Epidermal melanocyte (primary cell): ENCODE measurements at regions not wholly inside any gene's neighbourhood (a gene's known extent, or its start where the extent isn't known, plus 50 kb on each side); places are given as distances from the start of the nearest gene placed in this dataset.

Experiments
- DNase-seq: peaks from one replicate; pipeline ENCODE4 v3.0.0; 2011; ENCODE audit warnings: low spot score; ENCODE audit not compliant: insufficient read length

DNA sequence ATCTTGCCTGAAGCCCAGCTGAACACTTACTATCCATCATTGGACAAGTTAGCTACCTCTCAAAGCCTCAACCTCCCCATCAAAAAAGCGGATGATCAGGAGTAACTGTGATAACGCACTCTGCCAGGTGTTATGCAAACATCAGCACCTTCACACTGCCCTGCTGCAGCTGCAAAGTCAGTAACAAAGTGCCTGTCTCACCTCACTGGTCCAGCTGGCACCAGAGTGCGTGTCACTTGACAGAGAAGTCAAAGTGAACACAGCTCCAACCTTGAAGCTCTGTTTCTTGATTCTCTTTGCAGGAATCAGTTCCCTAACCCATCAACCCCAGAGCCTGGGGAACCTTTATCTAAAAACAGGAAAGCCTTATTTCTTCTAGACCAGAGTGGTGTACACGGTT, 413.6 kb downstream of the CTTN start:
- DNase-seq: no peak

DNA sequence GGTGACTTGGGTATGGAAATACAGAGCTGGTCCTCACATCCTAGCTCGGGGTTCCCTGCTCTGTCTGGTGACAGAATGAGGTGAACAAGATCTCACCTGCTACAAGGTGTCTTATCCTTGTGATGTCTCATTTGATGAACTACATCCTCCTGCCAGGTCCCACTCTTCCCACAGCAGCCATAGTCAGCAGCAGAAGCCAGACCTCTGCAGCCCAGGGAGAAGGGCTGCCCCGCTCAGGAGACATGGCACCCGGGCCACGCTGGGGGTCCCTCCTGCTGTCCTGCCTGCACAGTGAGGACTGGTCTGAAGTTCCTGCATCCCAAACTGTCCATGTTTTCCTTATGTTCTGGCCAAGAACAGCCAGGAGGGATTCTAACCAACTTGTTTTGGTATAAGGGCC, 414.1 kb downstream of the CTTN start:
- DNase-seq: no peak

DNA sequence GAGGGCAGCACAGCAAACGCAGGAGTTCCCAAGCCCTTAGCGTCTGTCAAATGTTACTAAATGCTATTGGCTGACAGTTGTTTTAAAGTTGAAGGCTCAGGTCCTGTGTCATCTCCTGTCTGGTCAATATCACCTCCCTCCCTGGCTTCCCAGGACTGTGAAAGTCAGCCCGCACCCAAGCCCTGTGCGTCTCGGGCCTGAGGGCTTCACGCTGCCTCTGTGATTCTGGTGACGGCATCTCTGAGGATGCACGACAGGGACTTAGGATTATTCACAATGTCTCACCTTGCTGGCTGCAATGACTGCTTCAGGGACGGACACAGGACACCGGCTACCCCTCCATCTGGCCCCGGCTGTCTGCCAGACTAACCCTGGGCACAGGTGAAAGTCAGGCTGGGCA, 415.3 kb downstream of the CTTN start:
- no peak for DNase-seq

DNA sequence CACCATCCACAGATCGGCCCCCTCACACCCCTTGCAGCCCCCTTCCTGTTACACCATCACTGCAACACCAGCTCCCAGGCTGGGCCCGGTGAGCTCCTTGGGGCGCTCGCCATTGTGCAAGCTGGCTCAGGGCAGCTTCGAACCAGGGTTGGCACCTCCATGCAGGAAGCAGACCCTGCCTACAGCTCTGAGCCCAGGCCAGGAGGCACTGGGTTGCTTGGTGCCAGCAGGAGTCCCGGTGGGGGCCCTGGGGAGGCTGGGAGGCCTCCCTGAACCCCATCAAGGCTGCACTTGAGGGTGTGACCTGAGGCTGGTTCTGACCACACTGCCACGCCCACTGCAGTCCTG, 417.1 kb downstream of the CTTN start:
- no peak for DNase-seq

DNA sequence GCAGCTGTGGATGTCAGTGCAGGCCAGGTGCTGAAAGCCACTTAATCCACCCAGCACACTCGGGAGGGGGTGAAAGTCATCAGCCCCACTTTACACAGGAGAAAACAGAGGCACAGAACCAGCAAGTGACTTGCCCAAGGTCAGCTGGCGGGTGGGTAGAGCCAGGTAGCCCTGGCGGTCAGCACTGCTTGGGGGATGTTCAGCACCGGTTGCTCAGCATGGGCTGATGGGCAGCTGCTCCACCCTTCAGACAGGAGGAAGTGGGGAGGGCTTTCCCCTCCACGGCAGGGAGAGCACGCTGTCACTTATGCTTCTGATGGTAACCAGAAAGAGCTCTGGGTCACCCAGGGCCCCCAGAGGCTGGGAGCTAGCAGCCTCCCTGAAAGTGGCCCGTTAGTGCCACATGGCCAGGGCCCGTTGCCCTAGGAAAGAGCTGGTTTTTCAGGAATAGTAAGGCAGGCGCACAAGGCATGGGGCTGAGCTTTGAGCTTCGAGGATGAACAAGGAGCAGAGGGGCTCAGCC, 417.9 kb downstream of the CTTN start:
- no peak for DNase-seq

DNA sequence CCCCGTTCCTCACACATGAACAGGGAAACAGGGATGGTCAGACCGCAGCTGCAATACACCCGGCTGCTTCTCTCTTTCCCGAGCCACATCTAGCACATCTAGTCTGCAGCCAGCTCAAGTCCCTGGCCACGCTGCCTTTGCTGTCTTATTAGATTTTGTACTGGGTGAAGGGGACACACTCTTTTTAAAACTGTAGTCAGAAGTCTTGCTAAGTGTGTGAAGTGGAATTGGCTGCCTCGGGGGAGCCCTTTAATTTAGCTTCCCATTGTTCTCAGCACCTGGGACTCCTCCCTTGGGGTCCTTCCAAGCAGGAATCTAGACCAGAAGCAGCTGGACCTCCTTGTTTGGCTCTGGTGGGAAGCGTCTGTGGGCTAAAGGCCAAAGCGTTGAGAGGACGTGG, 420.0 kb downstream of the CTTN start:
- no peak for DNase-seq

DNA sequence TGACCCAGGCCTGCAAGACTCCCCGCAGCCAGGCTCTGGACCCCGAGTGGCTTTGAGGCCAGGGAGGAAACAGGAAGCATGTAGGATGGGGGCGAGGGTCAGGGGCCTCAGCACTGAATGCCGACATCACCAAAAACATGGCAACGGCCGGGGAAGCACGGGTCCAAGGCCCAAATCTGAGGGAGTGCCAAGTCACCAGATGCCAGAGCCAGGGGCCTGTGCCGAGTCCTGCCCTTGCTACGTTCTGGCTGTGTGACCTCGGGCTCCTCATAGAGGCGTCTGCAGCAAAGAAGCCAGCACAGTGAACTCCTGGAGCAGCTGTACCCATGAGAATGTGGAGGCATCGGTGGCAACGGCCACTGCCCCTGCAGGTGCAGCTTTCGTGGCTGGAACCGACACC, 420.7 kb downstream of the CTTN start:
- DNase-seq: no peak

DNA sequence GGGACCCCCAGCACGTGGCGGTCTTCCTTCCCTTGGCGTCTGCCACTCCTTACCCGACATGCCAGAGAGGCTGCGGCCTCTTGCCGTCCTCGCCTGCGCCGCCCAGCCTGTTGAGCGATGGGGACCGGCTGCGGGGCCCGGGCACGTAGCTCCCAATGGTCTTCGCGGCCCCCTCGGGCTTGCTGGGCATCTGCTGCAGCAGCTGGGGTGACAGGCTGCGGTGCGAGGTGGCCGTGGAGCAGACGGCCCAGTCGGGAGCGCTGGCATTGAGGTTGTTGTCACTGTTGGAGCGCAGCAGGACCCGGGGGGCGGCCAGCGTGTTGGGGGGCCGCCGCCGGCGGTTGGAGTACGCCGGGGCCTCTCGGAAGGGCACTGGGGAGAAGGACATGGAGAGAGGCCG, 422.0 kb downstream of the CTTN start:
- no peak for DNase-seq

DNA sequence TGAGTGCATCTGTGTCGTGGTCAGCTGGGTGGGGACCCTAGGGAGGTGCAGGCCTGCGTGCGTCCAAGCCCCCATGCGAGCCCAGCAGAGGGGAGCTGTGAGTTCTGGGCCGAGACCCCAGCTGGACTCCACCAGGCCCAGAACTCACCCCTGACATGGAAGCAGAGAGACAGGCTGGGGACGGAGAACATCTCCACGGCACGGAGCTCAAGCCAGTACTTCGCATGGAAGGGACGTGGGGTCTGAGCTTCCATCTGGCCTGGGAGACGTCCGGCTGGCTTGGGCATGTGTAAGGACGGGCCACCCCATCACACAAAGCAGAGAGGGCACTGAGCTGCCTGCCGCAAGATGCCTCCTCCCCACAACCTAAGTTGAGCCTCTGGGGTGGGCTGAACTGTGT, 422.4 kb downstream of the CTTN start:
- DNase-seq: no peak

DNA sequence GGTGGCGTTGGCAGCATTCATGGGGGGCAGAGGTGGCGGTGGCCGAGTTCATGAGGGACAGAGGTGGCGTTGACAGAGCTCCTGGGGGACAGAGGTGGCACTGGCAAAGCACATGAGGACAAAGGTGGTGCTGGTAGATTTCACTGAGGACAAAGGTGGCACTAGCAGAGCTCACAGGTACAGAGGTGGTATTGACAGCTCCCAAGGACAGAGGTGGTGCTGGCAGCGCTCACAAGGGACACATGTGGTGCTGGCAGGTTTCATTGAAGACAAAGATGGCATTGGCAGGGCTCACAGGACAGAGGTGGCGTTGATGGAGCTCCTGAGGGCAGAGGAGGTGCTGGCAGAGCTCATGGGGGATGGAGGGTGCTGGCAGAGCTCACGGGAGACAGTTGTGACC, 425.4 kb downstream of the CTTN start:
- no peak for DNase-seq

DNA sequence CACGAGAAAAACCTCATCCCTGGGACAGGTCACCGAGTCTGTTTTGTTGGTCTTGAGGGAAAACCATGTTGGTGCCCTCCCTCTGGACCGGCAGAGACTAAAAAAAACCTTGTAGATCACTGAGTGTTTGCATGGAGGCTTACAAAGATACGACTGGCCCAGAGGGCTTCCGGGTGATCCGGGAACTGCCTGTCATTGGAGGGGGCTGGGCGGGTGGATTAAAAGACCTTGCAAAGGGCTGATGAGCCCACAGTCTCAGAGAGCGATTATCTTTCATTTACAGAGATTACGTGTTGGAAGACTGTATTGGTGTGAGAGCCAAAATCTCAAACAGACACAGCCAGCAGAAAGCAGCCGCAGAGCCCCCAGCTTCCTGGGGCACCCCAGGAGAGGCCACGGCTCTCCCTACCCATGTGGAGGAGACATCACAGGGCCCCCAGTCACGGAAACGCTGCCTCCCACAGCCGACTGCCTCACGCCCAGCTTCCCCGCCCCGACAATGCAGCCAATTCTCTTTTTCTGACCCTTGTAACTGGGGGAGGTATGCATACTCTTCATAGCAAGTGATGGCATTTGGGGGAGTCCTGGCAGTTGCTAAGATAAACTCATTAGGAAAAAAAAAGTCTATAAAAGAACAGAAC, 426.4 kb downstream of the CTTN start:
- no peak for DNase-seq

DNA sequence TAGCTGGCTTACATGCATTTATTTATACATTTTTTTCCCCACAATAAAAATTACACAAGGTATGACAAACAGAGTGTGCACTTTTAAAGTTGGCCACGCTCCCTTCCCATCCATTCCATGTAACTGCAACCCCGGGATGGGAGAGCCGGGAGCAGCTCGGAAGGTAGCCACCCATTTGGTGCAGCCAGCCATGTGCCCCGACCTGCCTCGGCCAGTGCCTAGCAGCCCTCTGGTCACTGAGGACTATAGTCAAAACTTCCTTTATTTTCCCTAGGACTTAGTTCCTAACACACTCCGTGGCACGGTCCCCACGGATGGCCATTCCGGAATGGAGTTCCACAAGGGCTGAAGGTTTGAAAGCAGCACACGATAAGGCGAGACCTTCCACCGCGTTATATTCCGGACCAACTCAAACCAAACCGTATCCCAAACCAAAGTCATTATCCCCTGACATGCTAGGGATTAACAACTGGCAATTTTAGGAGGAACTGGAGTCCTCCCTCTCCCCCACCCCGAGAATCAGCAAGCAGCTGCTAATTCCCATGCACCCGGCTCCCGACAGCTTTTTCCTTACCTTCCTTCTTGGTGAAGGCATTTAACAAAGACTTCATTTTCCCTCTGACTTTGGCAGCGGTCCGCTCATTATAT, 426.4 kb downstream of the SHANK2 start:
- DNase-seq: no peak

DNA sequence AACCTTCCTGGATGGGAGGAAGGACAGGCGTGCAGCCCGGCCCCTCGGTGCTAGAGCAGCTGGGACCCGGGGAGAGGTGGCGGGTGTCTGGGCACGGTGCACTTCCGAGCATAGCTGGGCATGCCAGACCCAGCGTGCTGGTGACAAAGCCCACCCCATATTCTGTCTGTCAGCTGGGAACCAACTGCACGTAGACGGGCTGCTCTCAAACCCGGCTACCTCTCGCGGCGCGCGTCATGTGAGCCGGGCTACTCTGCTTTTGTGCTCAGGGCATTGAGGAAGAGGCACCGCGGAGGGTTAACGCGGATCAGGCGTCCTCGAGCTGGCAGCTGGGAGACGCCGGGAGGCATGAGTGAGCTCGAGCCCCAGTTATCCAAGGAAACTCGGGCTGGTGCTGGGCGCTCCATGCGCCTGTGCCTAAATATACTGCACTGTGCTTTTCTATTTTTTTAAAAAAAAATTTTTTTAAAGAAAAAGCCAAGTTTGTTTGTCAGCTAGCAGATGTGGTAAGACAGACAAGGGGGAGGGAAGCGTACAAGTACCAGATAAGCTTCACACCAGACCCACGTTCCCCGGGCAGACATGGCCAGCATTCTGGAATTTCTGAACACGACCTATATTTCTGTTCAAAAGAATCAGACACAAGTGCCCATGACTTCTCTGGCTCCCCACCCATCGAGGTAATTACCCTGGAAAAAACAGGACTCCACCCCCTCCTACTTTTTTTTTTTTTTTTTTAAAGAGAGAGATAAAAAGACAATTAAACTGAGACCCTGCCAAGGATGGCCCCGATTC, 425.6 kb downstream of the SHANK2 start:
- no peak for DNase-seq

DNA sequence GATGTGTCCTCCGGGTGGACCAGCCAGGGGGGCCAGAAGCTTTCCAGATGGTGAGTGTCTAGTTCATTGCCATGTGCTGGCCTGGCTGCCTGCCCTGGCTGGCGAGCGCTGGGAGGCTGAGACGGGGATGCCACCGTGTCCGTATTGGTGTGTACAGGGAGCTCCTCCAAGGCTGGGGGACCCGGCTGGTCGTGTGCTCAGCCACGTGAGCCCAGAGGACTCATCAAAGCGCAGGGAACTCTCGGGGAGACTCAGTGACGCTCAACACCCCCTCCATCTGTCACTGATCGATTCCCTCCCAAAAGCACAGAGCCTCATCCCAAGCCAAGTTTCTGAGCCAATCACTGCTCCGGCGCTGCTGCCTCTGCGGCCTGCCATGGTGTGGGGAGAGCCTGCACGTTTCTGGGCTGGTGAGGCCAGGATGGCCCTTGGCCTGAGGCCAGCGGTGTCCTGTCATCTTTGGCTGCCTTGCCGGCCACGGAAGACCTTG, 423.7 kb downstream of the SHANK2 start:
- DNase-seq: no peak

DNA sequence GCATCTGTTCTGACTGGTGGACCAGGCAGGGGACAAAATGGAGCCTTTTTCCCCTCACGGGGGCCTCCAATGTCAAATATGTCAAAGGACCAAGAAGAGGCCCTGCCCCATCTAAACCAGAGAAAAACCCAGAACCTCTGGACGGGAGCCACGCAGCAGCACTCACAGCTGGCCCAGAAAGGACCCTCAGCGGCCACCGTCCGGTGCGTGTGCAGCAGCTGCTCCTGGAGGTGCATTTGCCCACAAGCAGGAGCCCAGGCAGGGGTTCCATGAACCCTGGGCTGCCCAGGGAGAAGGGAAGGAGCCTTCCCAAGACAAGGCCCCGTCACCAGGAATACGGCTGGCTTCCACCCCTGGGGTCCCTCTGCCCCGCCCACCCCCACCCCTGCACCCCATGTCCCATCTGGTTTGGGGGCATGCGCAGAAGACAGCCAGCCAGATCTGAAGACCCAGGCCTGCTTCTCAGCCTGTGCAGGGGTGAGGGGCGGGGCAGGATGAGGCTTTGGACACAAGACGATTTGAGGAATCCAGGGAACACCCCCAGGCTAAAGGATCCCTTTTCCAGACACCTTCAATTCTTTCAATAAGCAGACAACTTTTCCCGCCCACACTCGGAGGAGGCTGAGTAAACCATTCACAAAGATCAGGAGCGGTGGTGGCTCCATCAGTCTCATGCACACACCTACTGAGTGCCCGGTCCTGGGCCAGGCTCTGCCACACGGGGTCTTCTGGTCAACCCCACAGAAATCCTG, 423.1 kb downstream of the SHANK2 start:
- DNase-seq: no peak

DNA sequence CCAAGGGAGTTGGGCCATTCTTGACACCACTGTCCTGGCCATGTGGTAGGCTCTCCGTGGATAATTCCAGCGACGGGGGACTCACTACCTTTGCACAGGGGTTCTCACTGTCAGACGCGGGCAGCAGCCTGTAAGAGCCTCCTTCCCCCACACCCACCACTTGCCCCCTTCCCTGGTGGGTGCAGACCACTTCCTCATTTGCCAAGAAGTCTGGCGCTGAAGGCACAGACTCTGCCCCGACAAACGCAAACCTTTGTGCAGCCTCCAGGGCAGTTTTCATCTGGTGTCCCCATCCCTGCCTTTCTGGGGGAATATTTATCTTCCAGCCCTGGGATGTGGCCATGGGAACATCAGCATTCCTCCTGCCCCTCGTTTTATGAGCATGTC, 422.5 kb downstream of the SHANK2 start:
- DNase-seq: no peak

DNA sequence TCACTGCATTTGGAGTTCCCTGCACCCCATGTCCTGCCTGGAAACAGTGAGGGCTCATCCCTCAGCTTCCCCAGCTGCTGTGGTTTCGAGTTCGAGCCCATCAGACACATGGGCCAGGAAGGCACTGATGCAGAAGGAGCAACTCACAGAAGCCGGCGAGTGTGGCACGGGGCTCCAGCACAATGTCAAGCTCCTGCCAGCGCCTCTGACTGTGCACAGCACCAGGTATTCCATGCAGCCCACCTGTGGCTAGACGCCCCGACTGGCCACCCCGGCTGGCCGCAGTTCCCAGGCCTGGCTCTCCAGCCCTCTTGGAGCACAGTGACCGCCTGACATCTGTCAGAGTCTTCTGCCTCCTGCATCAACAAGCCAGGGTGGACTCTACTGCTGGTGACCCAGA, 419.4 kb downstream of the SHANK2 start:
- no peak for DNase-seq

DNA sequence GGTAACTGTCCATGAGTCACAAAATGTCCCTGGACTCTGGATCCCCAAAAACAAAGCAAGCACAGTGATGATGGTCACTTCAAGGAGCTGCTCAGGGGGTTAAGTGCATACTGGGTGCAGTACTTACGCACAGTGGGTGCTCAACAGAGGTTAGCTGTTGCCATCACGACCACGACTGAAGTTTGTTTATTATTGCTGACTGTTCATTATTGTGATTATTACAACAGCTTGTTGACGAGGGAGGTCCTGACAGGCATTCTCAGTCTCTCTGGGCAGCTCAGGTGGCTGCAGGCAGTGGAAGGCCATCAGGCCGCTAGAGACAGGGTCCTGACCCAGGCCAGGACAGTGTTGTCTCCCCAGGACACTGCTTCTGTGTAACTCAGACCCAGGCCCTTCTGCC, 418.8 kb downstream of the SHANK2 start:
- no peak for DNase-seq

DNA sequence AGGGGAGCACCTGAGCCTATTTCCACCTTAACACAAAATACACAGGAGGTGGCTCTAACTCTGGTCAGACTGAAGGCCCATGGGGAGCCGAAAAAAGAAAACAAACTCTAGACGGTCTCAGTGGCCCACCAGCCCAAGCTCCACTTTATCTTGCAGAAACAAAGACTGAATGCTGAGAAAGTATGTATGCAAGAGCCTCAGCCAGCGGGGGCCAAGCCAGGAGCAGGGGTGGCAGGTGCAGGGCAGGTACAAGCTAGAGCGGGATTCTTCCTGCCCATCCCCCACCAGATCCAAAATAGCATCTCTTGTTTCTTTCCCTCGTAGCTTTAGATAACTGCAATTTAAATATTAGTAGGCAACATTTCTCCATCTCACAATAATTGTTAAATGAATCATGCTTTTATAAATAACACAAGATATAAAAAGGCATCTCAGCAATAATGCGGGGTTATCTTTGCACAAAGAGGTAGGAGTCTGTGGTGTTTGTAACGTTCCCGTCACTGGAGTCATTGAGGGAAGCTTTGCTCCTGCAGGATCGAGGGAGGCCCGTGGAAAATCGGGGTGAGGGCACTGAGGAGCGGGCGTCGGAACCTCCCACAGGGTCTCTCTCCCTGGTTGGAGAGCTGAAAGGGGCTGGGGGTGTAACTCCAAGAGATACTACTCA, 418.0 kb downstream of the SHANK2 start:
- no peak for DNase-seq

DNA sequence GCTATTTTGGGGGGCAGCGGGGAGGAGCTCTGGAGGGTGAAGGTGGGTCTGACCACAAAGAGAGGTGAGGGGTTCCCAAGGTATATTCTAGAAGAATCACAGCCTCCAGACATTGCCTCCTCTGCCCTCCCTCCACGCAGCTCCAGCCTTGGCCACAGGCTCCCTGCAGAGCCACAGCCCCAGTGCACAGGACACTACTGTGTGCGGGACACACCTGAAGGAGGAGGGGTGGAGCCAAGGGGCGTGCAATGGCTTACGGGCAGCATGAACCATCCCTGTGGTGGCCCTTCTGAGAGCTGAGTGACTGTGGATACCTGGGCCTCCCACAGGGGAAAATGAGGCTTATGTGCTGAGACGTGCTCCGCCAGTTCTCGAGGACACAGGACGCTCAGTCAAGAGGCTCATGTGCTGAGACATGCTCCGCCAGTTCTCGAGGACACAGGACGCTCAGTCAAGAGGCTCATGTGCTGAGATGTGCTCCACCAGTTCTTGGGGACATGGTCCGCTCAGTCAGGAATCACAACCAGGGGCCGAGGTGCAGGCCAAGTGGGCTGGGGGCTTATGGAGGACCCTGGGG, 417.3 kb downstream of the SHANK2 start:
- no peak for DNase-seq

DNA sequence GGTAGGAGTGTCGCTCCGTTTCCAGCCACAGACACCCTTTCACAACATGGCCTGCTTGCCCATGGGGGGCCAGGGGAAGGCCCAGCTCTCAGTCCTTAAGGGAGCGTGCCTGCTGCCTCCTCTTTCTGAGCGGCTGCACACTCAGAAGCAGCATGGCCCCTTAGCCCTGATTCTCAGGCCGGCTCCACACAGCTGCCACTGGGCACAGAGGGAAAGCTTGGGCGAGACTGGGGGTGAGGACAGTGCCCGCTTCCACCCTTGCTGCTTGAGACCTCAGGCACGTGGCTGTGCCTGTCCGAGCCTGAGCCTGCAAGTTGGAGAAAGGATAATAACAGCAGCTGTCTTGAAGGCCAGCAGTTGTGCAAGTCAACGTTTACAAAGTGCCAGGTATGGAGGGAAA, 416.3 kb downstream of the SHANK2 start:
- no peak for DNase-seq
